Neutrophil (primary cell): ENCODE measurements at regions not wholly inside any gene's neighbourhood (a gene's known extent, or its start where the extent isn't known, plus 50 kb on each side); places are given as distances from the start of the nearest gene placed in this dataset.
"Not testable (repeated sequence)": the region's sequence is repeated elsewhere in the genome, so short reads cannot be mapped to it uniquely, and the experiment has no call there.

Source experiments
- H3K27ac ChIP-seq: fragments of 200-600 bp; sonication (generic); 2 replicates; pipeline ENCODE4 v1.5.1; 2016; ENCODE audit warnings: mild to moderate bottlenecking, moderate library complexity
- H3K27me3 ChIP-seq: fragments of 200-600 bp; sonication (generic); 2 replicates; pipeline ENCODE4 v1.6.0; 2016; ENCODE audit warnings: mild to moderate bottlenecking
- H3K36me3 ChIP-seq: fragments of 200-600 bp; sonication (generic); 2 replicates; pipeline ENCODE4 v1.5.1; 2017
- H3K4me1 ChIP-seq, 2 experiments: fragments of 200-600 bp in 1 of 2; sonication (generic) in 1 of 2; 1 replicate in 1 of 2; 2 replicates in 1 of 2; pipeline versions ENCODE4 v1.5.1 to v1.6.1; 2013 to 2016; ENCODE audit warnings: low read depth in 1 of 2, low read length in 1 of 2, mild to moderate bottlenecking in 1 of 2, moderate library complexity in 1 of 2; ENCODE audit not compliant: control insufficient read depth in 1 of 2, insufficient read depth in 1 of 2
- H3K4me3 ChIP-seq, 2 experiments: fragments of 200-600 bp in 1 of 2; sonication (generic) in 1 of 2; 1 replicate in 1 of 2; 2 replicates in 1 of 2; pipeline ENCODE4 v1.5.1; 2013 to 2016; ENCODE audit warnings: low read depth in 1 of 2, low read length in 1 of 2, mild to moderate bottlenecking in 1 of 2, moderate library complexity in 1 of 2
- H3K9me3 ChIP-seq: fragments of 200-600 bp; sonication (generic); 2 replicates; pipeline ENCODE4 v1.5.1; 2016
- CTCF ChIP-seq: fragments of 200-600 bp; sonication (generic); IDR thresholded peaks from 2 replicates; pipeline ENCODE4 v1.5.1; 2016; ENCODE audit warnings: antibody characterized with exemption

- Histone ChIP-seq H3K36me3 (no peaks in the 10 kb centered on the region), H3K27me3 (no peaks in the 10 kb centered on the region), H3K9me3 (no peaks in the 10 kb centered on the region), H3K27ac (no peak overlapping the region), H3K4me3 (no peak overlapping the region), H3K4me1 (no peaks in the 10 kb centered on the region)
- TF ChIP-seq CTCF = no peak
Observed at GRCh38 chr1:55793856-55794255, 578.7 kb upstream of the USP24 start.

- no peaks in the 10 kb centered on the region for H3K36me3 ChIP-seq
- no peaks in the 10 kb centered on the region for H3K4me1 ChIP-seq
- no peaks in the 10 kb centered on the region for H3K9me3 ChIP-seq
- no peak overlapping the region for H3K4me3 ChIP-seq
- no peaks in the 10 kb centered on the region for H3K27me3 ChIP-seq
- no peak overlapping the region for H3K27ac ChIP-seq
- TF ChIP-seq CTCF = no peak
Observed at GRCh38 chr1:55792870-55793269, 577.7 kb upstream of the USP24 start.

- Histone ChIP-seq H3K9me3 (no peaks in the 10 kb centered on the region), H3K36me3 (no peaks in the 10 kb centered on the region), H3K27ac (no peak overlapping the region), H3K4me3 (no peak overlapping the region), H3K4me1 (no peaks in the 10 kb centered on the region), H3K27me3 (no peaks in the 10 kb centered on the region)
- no peak for TF ChIP-seq CTCF
Observed at GRCh38 chr1:55789466-55789865, 574.3 kb upstream of the USP24 start.

- Histone ChIP-seq H3K36me3 (no peaks in the 10 kb centered on the region), H3K27me3 (no peaks in the 10 kb centered on the region), H3K4me3 (no peak overlapping the region), H3K9me3 (no peaks in the 10 kb centered on the region), H3K4me1 (no peaks in the 10 kb centered on the region), H3K27ac (no peak overlapping the region)
- no peak for TF ChIP-seq CTCF
Observed at GRCh38 chr1:55786396-55786795, 571.2 kb upstream of the USP24 start.

GRCh38 chr1:55784941-55785450, 569.8 kb upstream of the USP24 start:
- not testable (repeated sequence) for H3K27ac ChIP-seq, H3K4me1 ChIP-seq, H3K9me3 ChIP-seq, H3K4me3 ChIP-seq, H3K27me3 ChIP-seq, H3K36me3 ChIP-seq

- H3K4me3 ChIP-seq = no peak overlapping the region
- H3K9me3 ChIP-seq = no peaks in the 10 kb centered on the region
- H3K4me1 ChIP-seq = no peaks in the 10 kb centered on the region
- no peak for TF ChIP-seq CTCF
- H3K36me3 ChIP-seq = no peaks in the 10 kb centered on the region
- no peaks in the 10 kb centered on the region for H3K27me3 ChIP-seq
- no peak overlapping the region for H3K27ac ChIP-seq
Observed at GRCh38 chr1:55781944-55782482, 566.8 kb upstream of the USP24 start.
